Upper lobe of left lung (tissue), 4 donors: ENCODE measurements at regions not wholly inside any gene's neighbourhood (a gene's known extent, or its start where the extent isn't known, plus 50 kb on each side); places are given as distances from the start of the nearest gene placed in this dataset.

Source experiments
- EP300 ChIP-seq, 4 donors: sonication (generic); formaldehyde crosslinking; IDR thresholded peaks; one replicate each; pipeline ENCODE4 v1.5.1; 2017; ENCODE audit warnings: antibody characterized with exemption in 4 of 4, control low read depth in 2 of 4
- POLR2A ChIP-seq, 4 donors: fragments of 450-650 bp; IDR thresholded peaks; one replicate each; pipeline ENCODE4 v1.5.1; 2016 to 2017; ENCODE audit warnings: antibody characterized with exemption in 4 of 4, mild to moderate bottlenecking in 2 of 4
- TF ChIP-seq, protein P1 (sequence below), 6 experiments: fragments of 450-650 bp in 4 of 6; fragments of 200-600 bp in 2 of 6; sonication (generic) in 2 of 6; IDR thresholded peaks; one replicate each; pipeline ENCODE4 v1.5.1; 2016 to 2019; ENCODE audit warnings: antibody characterized with exemption in 6 of 6

DNA sequence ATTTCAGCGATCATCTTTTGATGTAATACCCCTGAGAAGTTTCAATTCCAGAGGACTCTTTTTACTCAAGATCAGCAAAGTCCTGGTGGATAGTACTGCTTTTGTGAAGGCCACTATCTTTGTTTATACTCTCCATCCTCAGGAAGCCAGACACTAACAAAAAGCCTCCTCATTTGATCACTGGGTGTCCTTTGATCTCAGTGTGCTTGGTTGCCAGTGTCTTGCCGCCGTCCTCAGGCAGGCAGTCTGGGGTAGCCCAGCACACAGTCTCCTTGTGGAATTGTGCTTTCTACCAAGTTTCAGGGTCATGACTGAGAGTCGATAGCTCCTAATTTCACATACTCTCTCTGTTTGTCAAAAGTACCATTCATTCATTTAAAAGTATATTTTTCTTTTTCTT, 762.2 kb downstream of the EFNB2 start:
- TF ChIP-seq, protein P1, sequence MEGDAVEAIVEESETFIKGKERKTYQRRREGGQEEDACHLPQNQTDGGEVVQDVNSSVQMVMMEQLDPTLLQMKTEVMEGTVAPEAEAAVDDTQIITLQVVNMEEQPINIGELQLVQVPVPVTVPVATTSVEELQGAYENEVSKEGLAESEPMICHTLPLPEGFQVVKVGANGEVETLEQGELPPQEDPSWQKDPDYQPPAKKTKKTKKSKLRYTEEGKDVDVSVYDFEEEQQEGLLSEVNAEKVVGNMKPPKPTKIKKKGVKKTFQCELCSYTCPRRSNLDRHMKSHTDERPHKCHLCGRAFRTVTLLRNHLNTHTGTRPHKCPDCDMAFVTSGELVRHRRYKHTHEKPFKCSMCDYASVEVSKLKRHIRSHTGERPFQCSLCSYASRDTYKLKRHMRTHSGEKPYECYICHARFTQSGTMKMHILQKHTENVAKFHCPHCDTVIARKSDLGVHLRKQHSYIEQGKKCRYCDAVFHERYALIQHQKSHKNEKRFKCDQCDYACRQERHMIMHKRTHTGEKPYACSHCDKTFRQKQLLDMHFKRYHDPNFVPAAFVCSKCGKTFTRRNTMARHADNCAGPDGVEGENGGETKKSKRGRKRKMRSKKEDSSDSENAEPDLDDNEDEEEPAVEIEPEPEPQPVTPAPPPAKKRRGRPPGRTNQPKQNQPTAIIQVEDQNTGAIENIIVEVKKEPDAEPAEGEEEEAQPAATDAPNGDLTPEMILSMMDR (IDR thresholded peaks at IDR 0.05): no peak
- TF ChIP-seq POLR2A (IDR thresholded peaks at IDR 0.05) (no peak), EP300 (IDR thresholded peaks at IDR 0.05) (no peak)
